PC-9 (cell line): ENCODE measurements at regions not wholly inside any gene's neighbourhood (a gene's known extent, or its start where the extent isn't known, plus 50 kb on each side); places are given as distances from the start of the nearest gene placed in this dataset.

Experiments
- CTCF ChIP-seq: fragments of 200-600 bp; sonication (generic); conservative IDR thresholded peaks from 2 replicates; pipeline ENCODE4 v1.6.1; 2017; ENCODE audit warnings: mixed run types, antibody characterized with exemption, mild to moderate bottlenecking, moderate library complexity
- EZH2 ChIP-seq: fragments of 200-600 bp; sonication (generic); IDR thresholded peaks from 2 replicates; pipeline ENCODE4 v1.8.0; 2017; ENCODE audit warnings: antibody characterized with exemption, low read depth

GRCh38 chr2:44884231-44884630 is 57.3 kb upstream of the SIX3 start:
- TF ChIP-seq CTCF (no peak), EZH2 (no peak)
